HCT116 (cell line): ENCODE measurements at regions not wholly inside any gene's neighbourhood (a gene's known extent, or its start where the extent isn't known, plus 50 kb on each side); places are given as distances from the start of the nearest gene placed in this dataset.

Experiments used
- ATAC-seq: fragments of 200-7000 bp; cut with Tn5 transposase; 2 replicates; pipeline ENCODE4 v1.9.1; 2020; ENCODE audit warnings: mild to moderate bottlenecking, moderate library complexity
- BruUV-seq: library from RNA; stranded (reverse); fragments of 400-500 nt; replicated peaks from 2 replicates; lab custom pipeline; 2021; lab: Mats Ljungman, UMichigan
- CTCF ChIA-PET: fragments of 300-600 bp; sonication (Branson Sonifier 250); formaldehyde crosslinking; loops from one replicate; lab custom pipeline; 2021; ENCODE audit warnings: antibody characterized with exemption; lab: Charles Lee
- POLR2A ChIA-PET: fragments of 300-600, 350-600 bp; sonication (Branson Sonifier 250); formaldehyde crosslinking; loops from one replicate; lab custom pipeline; 2021; ENCODE audit warnings: antibody characterized with exemption; lab: Charles Lee
- RAD21 ChIA-PET, 2 experiments: fragments of 300-600 bp; sonication (Branson Sonifier 250); formaldehyde crosslinking; loops; one replicate each; lab custom pipeline; 2023; ENCODE audit warnings: low total read pairs in 2 of 2; ENCODE audit not compliant: uncharacterized antibody in 2 of 2, unreplicated experiment in 2 of 2, low non-redundant PET in 1 of 2; lab: Charles Lee
- DNase-seq: peaks from one replicate; pipeline ENCODE4 v3.0.0-alpha.2; 2010; ENCODE audit warnings: low read depth, low spot score
- H2AFZ ChIP-seq: fragments of 200-600 bp; shearing (Covaris generic), sonication (generic); 2 replicates; pipeline ENCODE4 v1.6.1; 2017; ENCODE audit warnings: low read depth, mixed run types, mixed read lengths, antibody characterized with exemption, low read length; ENCODE audit not compliant: poor library complexity, severe bottlenecking
- H3K27ac ChIP-seq: 2 replicates; pipeline ENCODE4 v1.5.1; 2012; ENCODE audit warnings: low read depth, low read length
- H3K27me3 ChIP-seq: fragments of 200-600 bp; sonication (generic); 2 replicates; pipeline ENCODE4 v1.6.1; 2016; ENCODE audit warnings: mixed run types, low read length, mixed read lengths; ENCODE audit not compliant: insufficient read depth
- H3K36me3 ChIP-seq, 2 experiments: fragments of 200-500 bp in 1 of 2; fragments of 200-600 bp in 1 of 2; sonication (Bioruptor generic) in 1 of 2; sonication (generic) in 1 of 2; 2 replicates each; pipeline versions ENCODE4 v1.5.1 to v1.6.1; 2014 to 2016; ENCODE audit warnings: low read length in 2 of 2, inconsistent platforms in 1 of 2, mixed read lengths in 1 of 2, mixed run types in 1 of 2; ENCODE audit not compliant: insufficient read depth in 2 of 2, control insufficient read depth in 1 of 2
- H3K4me1 ChIP-seq, 2 experiments: fragments of 200-600 bp in 1 of 2; sonication (generic) in 1 of 2; 2 replicates each; pipeline versions ENCODE4 v1.5.1 to v1.6.1; 2012 to 2017; ENCODE audit warnings: low read length in 2 of 2, inconsistent platforms in 1 of 2, mild to moderate bottlenecking in 1 of 2, mixed read lengths in 1 of 2, mixed run types in 1 of 2, moderate library complexity in 1 of 2; ENCODE audit not compliant: insufficient read depth in 2 of 2, control insufficient read depth in 1 of 2
- H3K4me2 ChIP-seq: fragments of 200-600 bp; sonication (generic); 2 replicates; pipeline ENCODE4 v1.6.1; 2017; ENCODE audit warnings: mixed run types, low read length, mixed read lengths
- H3K4me3 ChIP-seq, 2 experiments: fragments of 200-600 bp in 1 of 2; sonication (generic) in 1 of 2; replicated peaks in 1 of 2; 2 replicates each; pipeline ENCODE4 v1.5.1; 2011 to 2016; ENCODE audit warnings: low read length in 2 of 2, control low read depth in 1 of 2, low read depth in 1 of 2, mild to moderate bottlenecking in 1 of 2, mixed read lengths in 1 of 2, mixed run types in 1 of 2
- H3K79me2 ChIP-seq: fragments of 200-600 bp; sonication (generic); 2 replicates; pipeline ENCODE4 v1.6.1; 2017; ENCODE audit warnings: mild to moderate bottlenecking, mixed run types, low read length, moderate library complexity, mixed read lengths; ENCODE audit not compliant: insufficient read depth
- H3K9ac ChIP-seq: fragments of 200-600 bp; sonication (generic); 2 replicates; pipeline ENCODE4 v1.6.1; 2016; ENCODE audit warnings: low read length, mixed read lengths
- H3K9me2 ChIP-seq: fragments of 200-600 bp; sonication (generic), shearing (Covaris generic); 2 replicates; pipeline ENCODE4 v1.6.1; 2017; ENCODE audit warnings: mixed run types, mild to moderate bottlenecking, moderate library complexity; ENCODE audit not compliant: insufficient read depth
- H3K9me3 ChIP-seq, 2 experiments: fragments of 200-500 bp in 1 of 2; fragments of 200-600 bp in 1 of 2; sonication (Bioruptor generic) in 1 of 2; sonication (generic) in 1 of 2; 2 replicates each; pipeline ENCODE4 v1.6.1; 2014 to 2017; ENCODE audit warnings: low read length in 2 of 2, mixed read lengths in 2 of 2, inconsistent platforms in 1 of 2, low read depth in 1 of 2, mild to moderate bottlenecking in 1 of 2, mixed run types in 1 of 2, moderate library complexity in 1 of 2; ENCODE audit not compliant: control insufficient read depth in 1 of 2, insufficient read depth in 1 of 2
- H4K20me1 ChIP-seq: fragments of 200-600 bp; sonication (generic), shearing (Covaris generic); 2 replicates; pipeline ENCODE4 v1.6.1; 2017; ENCODE audit warnings: mixed run types, mild to moderate bottlenecking, moderate library complexity; ENCODE audit not compliant: insufficient read depth
- CBX3 ChIP-seq: IDR thresholded peaks from 2 replicates; pipeline ENCODE4 v1.6.1; 2012; ENCODE audit warnings: low read depth
- EGR1 ChIP-seq: IDR thresholded peaks from 2 replicates; pipeline ENCODE4 v1.6.1; 2012; ENCODE audit warnings: low read depth
- EZH2 ChIP-seq: fragments of 200-600 bp; sonication (generic); IDR thresholded peaks from 2 replicates; pipeline ENCODE4 v1.6.1; 2017; ENCODE audit warnings: antibody characterized with exemption, mixed run types
- EZH2phosphoT487 ChIP-seq: fragments of 200-600 bp; IDR thresholded peaks from 2 replicates; pipeline ENCODE4 v1.6.1; 2018; ENCODE audit warnings: antibody characterized with exemption, borderline replicate concordance
- JUND ChIP-seq: IDR thresholded peaks from 2 replicates; pipeline ENCODE4 v1.6.1; 2012
- POLR2A ChIP-seq: IDR thresholded peaks from 2 replicates; pipeline ENCODE4 v1.7.0; 2011; ENCODE audit warnings: borderline replicate concordance; ENCODE audit not compliant: insufficient read depth, insufficient read length; ENCODE audit errors: extremely low read depth
- POLR2AphosphoS5 ChIP-seq: IDR thresholded peaks from 2 replicates; pipeline ENCODE4 v1.6.1; 2011; ENCODE audit warnings: mild to moderate bottlenecking, low read depth, low read length, moderate library complexity
- RAD21 ChIP-seq: IDR thresholded peaks from 2 replicates; pipeline ENCODE4 v1.6.1; 2012; ENCODE audit warnings: low read depth, mild to moderate bottlenecking
- SP1 ChIP-seq: IDR thresholded peaks from 2 replicates; pipeline ENCODE4 v1.6.1; 2012; ENCODE audit warnings: low read depth
- SRF ChIP-seq: IDR thresholded peaks from 2 replicates; pipeline ENCODE4 v1.6.1; 2012; ENCODE audit warnings: low read depth
- ZNF274 ChIP-seq: fragments of 200-500 bp; sonication (Bioruptor generic); IDR thresholded peaks from 2 replicates; pipeline ENCODE4 v1.6.1; 2014; ENCODE audit warnings: mild to moderate bottlenecking, low read depth, low read length, inconsistent platforms
- intact Hi-C: fragments of 100-400 bp; cut with micrococcal nuclease; formaldehyde crosslinking; loops from 2 replicates; pipeline ENCODE4 v1.10.0; 2022
- TF ChIP-seq, protein P1 (sequence below): IDR thresholded peaks from 2 replicates; pipeline ENCODE4 v1.6.1; 2012
- TF ChIP-seq, protein P2 (sequence below), 3 experiments: fragments of 200-600 bp in 1 of 3; sonication (generic) in 1 of 3; IDR thresholded peaks in 2 of 3; conservative IDR thresholded peaks in 1 of 3; 2 replicates each; pipeline ENCODE4 v1.5.1; 2012 to 2017; ENCODE audit warnings: low read depth in 2 of 3, low read length in 2 of 3, antibody characterized with exemption in 1 of 3, borderline replicate concordance in 1 of 3, control low read depth in 1 of 3, mild to moderate bottlenecking in 1 of 3, mixed read lengths in 1 of 3, mixed run types in 1 of 3, moderate library complexity in 1 of 3; ENCODE audit not compliant: insufficient read depth in 1 of 3

- no peak overlapping the region for H3K4me3 ChIP-seq
- H2AFZ ChIP-seq, result no peak overlapping the region
- no TSS peak for BruUV-seq
- H3K9me2 ChIP-seq, result no peaks in the 10 kb centered on the region
- RAD21 ChIA-PET, result no interaction called here
- H3K4me1 ChIP-seq, result no peaks in the 10 kb centered on the region
- CTCF ChIA-PET, result no interaction called here
- H3K79me2 ChIP-seq, result no peaks in the 10 kb centered on the region
- no peaks in the 10 kb centered on the region for H3K27me3 ChIP-seq
- intact Hi-C loops, result no loop called here
- POLR2A ChIA-PET, result no interaction called here
- H3K27ac ChIP-seq, result no peak overlapping the region
- H3K9ac ChIP-seq, result no peak overlapping the region
- H3K9me3 ChIP-seq, result peaks cover 10 to 18% of the 10 kb centered on the region in 2 experiments; a peak in 2 of 4 replicates
- ATAC-seq, result no peak
- TF ChIP-seq EZH2, result no peak
- no peak for TF ChIP-seq POLR2A
- no peak for TF ChIP-seq CBX3
- no peak for TF ChIP-seq POLR2AphosphoS5
- no peak for TF ChIP-seq SRF
- no peak for TF ChIP-seq JUND
- no peak for TF ChIP-seq EGR1
- no peak for TF ChIP-seq RAD21
- no peak for TF ChIP-seq EZH2phosphoT487
- TF ChIP-seq SP1, result no peak
- TF ChIP-seq ZNF274, result no peak
- TF ChIP-seq, protein P1, sequence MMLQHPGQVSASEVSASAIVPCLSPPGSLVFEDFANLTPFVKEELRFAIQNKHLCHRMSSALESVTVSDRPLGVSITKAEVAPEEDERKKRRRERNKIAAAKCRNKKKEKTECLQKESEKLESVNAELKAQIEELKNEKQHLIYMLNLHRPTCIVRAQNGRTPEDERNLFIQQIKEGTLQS, result no peak
- TF ChIP-seq, protein P2, sequence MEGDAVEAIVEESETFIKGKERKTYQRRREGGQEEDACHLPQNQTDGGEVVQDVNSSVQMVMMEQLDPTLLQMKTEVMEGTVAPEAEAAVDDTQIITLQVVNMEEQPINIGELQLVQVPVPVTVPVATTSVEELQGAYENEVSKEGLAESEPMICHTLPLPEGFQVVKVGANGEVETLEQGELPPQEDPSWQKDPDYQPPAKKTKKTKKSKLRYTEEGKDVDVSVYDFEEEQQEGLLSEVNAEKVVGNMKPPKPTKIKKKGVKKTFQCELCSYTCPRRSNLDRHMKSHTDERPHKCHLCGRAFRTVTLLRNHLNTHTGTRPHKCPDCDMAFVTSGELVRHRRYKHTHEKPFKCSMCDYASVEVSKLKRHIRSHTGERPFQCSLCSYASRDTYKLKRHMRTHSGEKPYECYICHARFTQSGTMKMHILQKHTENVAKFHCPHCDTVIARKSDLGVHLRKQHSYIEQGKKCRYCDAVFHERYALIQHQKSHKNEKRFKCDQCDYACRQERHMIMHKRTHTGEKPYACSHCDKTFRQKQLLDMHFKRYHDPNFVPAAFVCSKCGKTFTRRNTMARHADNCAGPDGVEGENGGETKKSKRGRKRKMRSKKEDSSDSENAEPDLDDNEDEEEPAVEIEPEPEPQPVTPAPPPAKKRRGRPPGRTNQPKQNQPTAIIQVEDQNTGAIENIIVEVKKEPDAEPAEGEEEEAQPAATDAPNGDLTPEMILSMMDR (IDR thresholded peaks at IDR 0.05 in 2 of 3, conservative IDR thresholded peaks at IDR 0.05 in 1 of 3; ENCODE audit: borderline replicate concordance in 1 of 3, insufficient read depth in 1 of 3, low read depth in 2 of 3, low read length in 2 of 3), result no peak
- H4K20me1 ChIP-seq, result no peaks in the 10 kb centered on the region
- H3K36me3 ChIP-seq, result 0 out of 4 replicates have a peak, but pooled peaks cover 0 to 3% of the 10 kb centered on the region in 2 experiments
- DNase-seq, result no peak
- no peak overlapping the region for H3K4me2 ChIP-seq
These were observed 784.6 kb upstream of the ALCAM start for GRCh38 chr3:104582092-104582491.
